Vagina (tissue), 2 donors: ENCODE measurements at regions not wholly inside any gene's neighbourhood (a gene's known extent, or its start where the extent isn't known, plus 50 kb on each side); places are given as distances from the start of the nearest gene placed in this dataset.

Experiments
- POLR2AphosphoS5 ChIP-seq, 2 donors: sonication (generic); formaldehyde crosslinking; IDR thresholded peaks; one replicate each; pipeline ENCODE4 v1.9.0; 2017; ENCODE audit warnings: antibody characterized with exemption in 2 of 2, mild to moderate bottlenecking in 2 of 2, low read depth in 1 of 2; ENCODE audit not compliant: insufficient read depth in 1 of 2
- TF ChIP-seq, protein P1 (sequence below), 3 experiments: fragments of 450-650 bp in 2 of 3; fragments of 200-600 bp in 1 of 3; sonication (generic) in 1 of 3; IDR thresholded peaks; one replicate each; pipeline ENCODE4 v1.5.1; 2017 to 2019; ENCODE audit warnings: antibody characterized with exemption in 3 of 3, mild to moderate bottlenecking in 2 of 3, moderate library complexity in 2 of 3

DNA sequence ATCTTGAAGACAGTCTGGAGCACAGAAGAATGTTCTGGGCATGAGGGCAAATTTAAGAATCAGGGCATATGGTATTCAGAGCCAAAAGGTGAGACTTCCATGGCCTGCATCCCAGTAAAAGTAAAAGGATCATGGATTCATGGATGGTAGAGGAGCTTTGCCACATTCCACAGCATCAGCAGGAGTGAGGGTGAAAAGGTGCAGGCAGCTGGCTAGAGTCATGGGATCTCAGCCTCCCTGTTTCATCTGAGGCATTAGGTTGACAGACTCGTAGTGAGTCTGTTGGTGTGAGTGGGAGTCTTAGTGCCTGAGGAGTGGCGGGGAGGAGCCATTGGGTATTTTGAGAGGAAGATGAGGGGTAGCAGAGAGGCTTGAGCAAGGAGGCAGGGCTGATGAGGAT lies 301.6 kb downstream of the CYP26B1 start:
- TF ChIP-seq, protein P1, sequence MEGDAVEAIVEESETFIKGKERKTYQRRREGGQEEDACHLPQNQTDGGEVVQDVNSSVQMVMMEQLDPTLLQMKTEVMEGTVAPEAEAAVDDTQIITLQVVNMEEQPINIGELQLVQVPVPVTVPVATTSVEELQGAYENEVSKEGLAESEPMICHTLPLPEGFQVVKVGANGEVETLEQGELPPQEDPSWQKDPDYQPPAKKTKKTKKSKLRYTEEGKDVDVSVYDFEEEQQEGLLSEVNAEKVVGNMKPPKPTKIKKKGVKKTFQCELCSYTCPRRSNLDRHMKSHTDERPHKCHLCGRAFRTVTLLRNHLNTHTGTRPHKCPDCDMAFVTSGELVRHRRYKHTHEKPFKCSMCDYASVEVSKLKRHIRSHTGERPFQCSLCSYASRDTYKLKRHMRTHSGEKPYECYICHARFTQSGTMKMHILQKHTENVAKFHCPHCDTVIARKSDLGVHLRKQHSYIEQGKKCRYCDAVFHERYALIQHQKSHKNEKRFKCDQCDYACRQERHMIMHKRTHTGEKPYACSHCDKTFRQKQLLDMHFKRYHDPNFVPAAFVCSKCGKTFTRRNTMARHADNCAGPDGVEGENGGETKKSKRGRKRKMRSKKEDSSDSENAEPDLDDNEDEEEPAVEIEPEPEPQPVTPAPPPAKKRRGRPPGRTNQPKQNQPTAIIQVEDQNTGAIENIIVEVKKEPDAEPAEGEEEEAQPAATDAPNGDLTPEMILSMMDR (IDR thresholded peaks at IDR 0.05), result no peak
- TF ChIP-seq POLR2AphosphoS5 (IDR thresholded peaks at IDR 0.05; ENCODE audit: insufficient read depth in 1 of 2, low read depth in 1 of 2), result no peak
